HG03045 (cell line): ENCODE measurements at regions not wholly inside any gene's neighbourhood (a gene's known extent, or its start where the extent isn't known, plus 50 kb on each side); places are given as distances from the start of the nearest gene placed in this dataset.
A peak's percentile ranks its signal among the peaks of the same experiment; 100 is the strongest.

ENCODE experiments used
- ATAC-seq: cut with Tn5 transposase; IDR thresholded peaks from one replicate; pipeline ENCODE4 v1.9.1; 2021; ENCODE audit warnings: mild to moderate bottlenecking, moderate library complexity; ENCODE audit not compliant: unreplicated experiment

- ATAC-seq = peak; percentile 78
These were observed 186.6 kb downstream of the ID4 start for GRCh38 chr6:20023549-20024315.

- ATAC-seq = peak; percentile 4
These were observed 187.1 kb downstream of the ID4 start for GRCh38 chr6:20024316-20024673.

GRCh38 chr6:20024978-20025377 is 187.3 kb downstream of the MBOAT1 start:
- ATAC-seq = no peak

- no peak for ATAC-seq
These were observed 186.6 kb downstream of the MBOAT1 start for GRCh38 chr6:20025681-20026080.

- no peak for ATAC-seq
These were observed 184.1 kb downstream of the MBOAT1 start for GRCh38 chr6:20028143-20028542.

- no peak for ATAC-seq
These were observed 183.7 kb downstream of the MBOAT1 start for GRCh38 chr6:20028562-20028961.

GRCh38 chr6:20029979-20030378 is 182.3 kb downstream of the MBOAT1 start:
- no peak for ATAC-seq

GRCh38 chr6:20031342-20031741 is 180.9 kb downstream of the MBOAT1 start:
- no peak for ATAC-seq

GRCh38 chr6:20033697-20034407 is 178.4 kb downstream of the MBOAT1 start:
- ATAC-seq = no peak

GRCh38 chr6:20034408-20034769 is 177.9 kb downstream of the MBOAT1 start:
- ATAC-seq = no peak

- no peak for ATAC-seq
These were observed 176.1 kb downstream of the MBOAT1 start for GRCh38 chr6:20036141-20036677.

- no peak for ATAC-seq
These were observed 173.7 kb downstream of the MBOAT1 start for GRCh38 chr6:20038410-20039204.

GRCh38 chr6:20044883-20045282 is 167.4 kb downstream of the MBOAT1 start:
- no peak for ATAC-seq
